KMS-11 (cell line): ENCODE measurements at regions not wholly inside any gene's neighbourhood (a gene's known extent, or its start where the extent isn't known, plus 50 kb on each side); places are given as distances from the start of the nearest gene placed in this dataset.

Source experiments
- H2AFZ ChIP-seq: fragments of 200-600 bp; sonication (generic); 2 replicates; pipeline ENCODE4 v1.6.1; 2016; ENCODE audit warnings: antibody characterized with exemption, mixed run types, low read depth
- H3K27ac ChIP-seq: fragments of 200-600 bp; sonication (generic); 2 replicates; pipeline ENCODE4 v1.6.1; 2016; ENCODE audit warnings: mild to moderate bottlenecking, mixed run types
- H3K27me3 ChIP-seq: fragments of 200-600 bp; sonication (generic); 2 replicates; pipeline ENCODE4 v1.6.1; 2017; ENCODE audit warnings: mild to moderate bottlenecking, low read depth, mixed run types, moderate library complexity; ENCODE audit not compliant: insufficient read depth
- H3K36me3 ChIP-seq: fragments of 200-600 bp; sonication (generic); 2 replicates; pipeline ENCODE4 v1.6.1; 2017; ENCODE audit warnings: mild to moderate bottlenecking, mixed run types; ENCODE audit not compliant: insufficient read depth
- H3K4me1 ChIP-seq: fragments of 200-600 bp; sonication (generic); 2 replicates; pipeline ENCODE4 v1.6.1; 2016; ENCODE audit warnings: mild to moderate bottlenecking, low read depth, mixed run types; ENCODE audit not compliant: poor library complexity, severe bottlenecking
- H3K4me2 ChIP-seq: fragments of 200-600 bp; sonication (generic); 2 replicates; pipeline ENCODE4 v1.7.0; 2016; ENCODE audit warnings: mild to moderate bottlenecking, mixed run types
- H3K4me3 ChIP-seq: fragments of 200-600 bp; sonication (generic); IDR thresholded peaks from 2 replicates; pipeline ENCODE4 v1.6.1; 2017; ENCODE audit warnings: low read depth, low read length, mixed read lengths; ENCODE audit not compliant: insufficient read depth
- H3K79me2 ChIP-seq: fragments of 200-600 bp; sonication (generic); 2 replicates; pipeline ENCODE4 v1.6.1; 2016; ENCODE audit warnings: low read depth, mixed run types; ENCODE audit not compliant: insufficient read depth
- H3K9ac ChIP-seq: fragments of 200-600 bp; sonication (generic); 2 replicates; pipeline ENCODE4 v1.6.1; 2016; ENCODE audit warnings: mild to moderate bottlenecking, mixed run types
- H4K20me1 ChIP-seq: fragments of 200-600 bp; sonication (generic); 2 replicates; pipeline ENCODE4 v1.6.1; 2016; ENCODE audit warnings: mild to moderate bottlenecking, mixed run types; ENCODE audit not compliant: insufficient read depth
- CTCF ChIP-seq: fragments of 200-600 bp; sonication (generic); conservative IDR thresholded peaks from 2 replicates; pipeline ENCODE4 v1.6.1; 2017; ENCODE audit warnings: low read depth, mild to moderate bottlenecking, antibody characterized with exemption, low read length, moderate library complexity, mixed read lengths

GRCh38 chr1:221440658-221441057, 301.2 kb downstream of the DUSP10 start:
- H3K36me3 ChIP-seq, result no peaks in the 10 kb centered on the region
- no peak overlapping the region for H3K4me3 ChIP-seq
- peaks cover 8% of the 10 kb centered on the region for H3K4me1 ChIP-seq
- no peak overlapping the region for H2AFZ ChIP-seq
- no peak overlapping the region for H3K4me2 ChIP-seq
- H3K79me2 ChIP-seq, result no peaks in the 10 kb centered on the region
- no peak for TF ChIP-seq CTCF
- no peak overlapping the region for H3K9ac ChIP-seq
- no peaks in the 10 kb centered on the region for H4K20me1 ChIP-seq
- no peak overlapping the region for H3K27ac ChIP-seq
- no peaks in the 10 kb centered on the region for H3K27me3 ChIP-seq

GRCh38 chr1:221442056-221442455, 299.8 kb downstream of the DUSP10 start:
- Histone ChIP-seq H4K20me1 (no peaks in the 10 kb centered on the region), H3K4me2 (no peak overlapping the region), H3K27ac (no peak overlapping the region), H3K36me3 (no peaks in the 10 kb centered on the region), H3K27me3 (no peaks in the 10 kb centered on the region), H3K79me2 (no peaks in the 10 kb centered on the region), H2AFZ (no peak overlapping the region), H3K4me1 (peaks cover 8% of the 10 kb centered on the region), H3K4me3 (no peak overlapping the region), H3K9ac (no peak overlapping the region)
- TF ChIP-seq CTCF, result no peak

- H3K36me3 ChIP-seq, result no peaks in the 10 kb centered on the region
- peaks cover 8% of the 10 kb centered on the region for H3K4me1 ChIP-seq
- no peaks in the 10 kb centered on the region for H3K27me3 ChIP-seq
- no peak overlapping the region for H3K9ac ChIP-seq
- H3K4me2 ChIP-seq, result no peak overlapping the region
- no peak overlapping the region for H3K4me3 ChIP-seq
- no peak overlapping the region for H2AFZ ChIP-seq
- no peaks in the 10 kb centered on the region for H4K20me1 ChIP-seq
- no peak overlapping the region for H3K27ac ChIP-seq
- H3K79me2 ChIP-seq, result no peaks in the 10 kb centered on the region
- TF ChIP-seq CTCF, result no peak
Observed at GRCh38 chr1:221444346-221444745, 297.5 kb downstream of the DUSP10 start.

GRCh38 chr1:221448585-221449175, 293.2 kb downstream of the DUSP10 start:
- no peaks in the 10 kb centered on the region for H3K27me3 ChIP-seq
- no peaks in the 10 kb centered on the region for H3K79me2 ChIP-seq
- H3K4me3 ChIP-seq, result no peak overlapping the region
- no peaks in the 10 kb centered on the region for H3K4me1 ChIP-seq
- H3K9ac ChIP-seq, result no peak overlapping the region
- no peak overlapping the region for H3K27ac ChIP-seq
- no peaks in the 10 kb centered on the region for H4K20me1 ChIP-seq
- H2AFZ ChIP-seq, result no peak overlapping the region
- no peak for TF ChIP-seq CTCF
- H3K4me2 ChIP-seq, result no peak overlapping the region
- H3K36me3 ChIP-seq, result no peaks in the 10 kb centered on the region
